ENCODE measurements at regions not wholly inside any gene's neighbourhood (a gene's known extent, or its start where the extent isn't known, plus 50 kb on each side); places are given as distances from the start of the nearest gene placed in this dataset.

DNA sequence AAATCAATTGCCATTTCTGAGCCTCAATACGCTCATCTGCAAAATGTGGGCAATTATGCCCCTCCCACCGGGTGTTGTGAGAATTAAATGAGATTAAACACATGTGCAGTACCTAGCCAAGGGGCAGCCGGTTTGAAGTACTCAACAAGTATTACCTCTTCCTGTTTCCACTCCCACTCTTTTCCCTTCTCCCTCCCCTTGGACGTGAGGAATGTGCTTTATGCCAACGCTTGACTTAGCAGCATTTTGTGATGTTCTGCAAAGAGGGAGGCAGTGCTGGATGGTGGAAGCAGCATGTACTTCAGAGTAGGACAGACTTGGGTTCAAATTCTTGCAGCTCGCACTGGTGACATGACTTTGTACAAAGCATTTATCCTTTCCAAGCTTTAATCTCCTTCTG is 306.0 kb downstream of the BUD13 start:
- TF ChIP-seq POLR2A (IDR thresholded peaks at IDR 0.05; ENCODE audit: low read length): no peak
- no peak for TF ChIP-seq GATA1 (IDR thresholded peaks at IDR 0.05; ENCODE audit: low read depth, low read length)

Measured in erythroblast (primary cell).